HG02884 (cell line): ENCODE measurements at regions not wholly inside any gene's neighbourhood (a gene's known extent, or its start where the extent isn't known, plus 50 kb on each side); places are given as distances from the start of the nearest gene placed in this dataset.

ENCODE experiments used
- ATAC-seq: cut with Tn5 transposase; IDR thresholded peaks from one replicate; pipeline ENCODE4 v1.9.1; 2021; ENCODE audit warnings: mild to moderate bottlenecking, moderate library complexity; ENCODE audit not compliant: unreplicated experiment

GRCh38 chr2:215522237-215522636 is 86.4 kb upstream of the FN1 start:
- ATAC-seq, result no peak

GRCh38 chr2:215521031-215521430 is 85.2 kb upstream of the FN1 start:
- ATAC-seq, result no peak

- no peak for ATAC-seq
Observed at GRCh38 chr2:215517391-215517790, 81.5 kb upstream of the FN1 start.

GRCh38 chr2:215514516-215514915 is 78.6 kb upstream of the FN1 start:
- ATAC-seq, result no peak

- ATAC-seq, result no peak
Observed at GRCh38 chr2:215511454-215512346, 75.8 kb upstream of the FN1 start.

- no peak for ATAC-seq
Observed at GRCh38 chr2:215507836-215508235, 72.0 kb upstream of the FN1 start.

GRCh38 chr2:215507136-215507535 is 71.3 kb upstream of the FN1 start:
- ATAC-seq, result no peak

GRCh38 chr2:215506604-215506990 is 70.7 kb upstream of the FN1 start:
- ATAC-seq, result no peak

GRCh38 chr2:215505044-215505786 is 69.3 kb upstream of the FN1 start:
- no peak for ATAC-seq

GRCh38 chr2:215504547-215504946 is 68.7 kb upstream of the FN1 start:
- ATAC-seq, result no peak

GRCh38 chr2:215503381-215503780 is 67.5 kb upstream of the FN1 start:
- ATAC-seq, result no peak

GRCh38 chr2:215500466-215500865 is 64.6 kb upstream of the FN1 start:
- ATAC-seq, result no peak

- ATAC-seq, result no peak
Observed at GRCh38 chr2:215499331-215499730, 63.5 kb upstream of the FN1 start.

- ATAC-seq, result no peak
Observed at GRCh38 chr2:215498431-215498830, 62.6 kb upstream of the FN1 start.

- no peak for ATAC-seq
Observed at GRCh38 chr2:215493376-215493775, 57.5 kb upstream of the FN1 start.

- no peak for ATAC-seq
Observed at GRCh38 chr2:215489288-215489848, 53.5 kb upstream of the FN1 start.

- ATAC-seq, result no peak
Observed at GRCh38 chr2:215487002-215487372, 51.1 kb upstream of the FN1 start.

GRCh38 chr2:215486291-215487001 is 50.6 kb upstream of the FN1 start:
- no peak for ATAC-seq
